Neuronal stem cell (in vitro differentiated cells): ENCODE measurements at regions not wholly inside any gene's neighbourhood (a gene's known extent, or its start where the extent isn't known, plus 50 kb on each side); places are given as distances from the start of the nearest gene placed in this dataset.

Experiments used
- DNase-seq: peaks from one replicate; pipeline ENCODE4 v3.0.0-alpha.2; 2013; ENCODE audit warnings: low spot score
- H2AFZ ChIP-seq: one replicate; pipeline ENCODE4 v1.6.1; 2013; ENCODE audit warnings: mild to moderate bottlenecking, low read length, inconsistent platforms
- H2AK5ac ChIP-seq: 2 replicates; pipeline ENCODE4 v1.6.1; 2013; ENCODE audit warnings: low read depth, mild to moderate bottlenecking, inconsistent platforms, low read length, moderate library complexity, mixed read lengths
- H2BK120ac ChIP-seq: 2 replicates; pipeline ENCODE4 v1.6.1; 2013; ENCODE audit warnings: low read depth, mild to moderate bottlenecking, inconsistent platforms, low read length, moderate library complexity, mixed read lengths
- H2BK12ac ChIP-seq: one replicate; pipeline ENCODE4 v1.6.1; 2013; ENCODE audit warnings: low read length, inconsistent platforms
- H2BK15ac ChIP-seq: 2 replicates; pipeline ENCODE4 v1.6.1; 2013; ENCODE audit warnings: mild to moderate bottlenecking, low read length, inconsistent platforms, mixed read lengths
- H2BK5ac ChIP-seq: one replicate; pipeline ENCODE4 v1.6.1; 2013; ENCODE audit warnings: inconsistent platforms, mild to moderate bottlenecking, low read length, moderate library complexity
- H3K14ac ChIP-seq: one replicate; pipeline ENCODE4 v1.6.1; 2013; ENCODE audit warnings: low read length, inconsistent platforms
- H3K18ac ChIP-seq: 2 replicates; pipeline ENCODE4 v1.6.1; 2013; ENCODE audit warnings: low read length, inconsistent platforms
- H3K23ac ChIP-seq: 2 replicates; pipeline ENCODE4 v1.6.1; 2013; ENCODE audit warnings: low read depth, mild to moderate bottlenecking, mixed read lengths, low read length, inconsistent platforms; ENCODE audit not compliant: poor library complexity
- H3K27ac ChIP-seq: replicated peaks from 3 replicates; pipeline ENCODE4 v1.5.1; 2013; ENCODE audit warnings: low read length, inconsistent platforms
- H3K27me3 ChIP-seq, 3 experiments: 2 replicates each; pipeline ENCODE4 v1.6.1; 2013; ENCODE audit warnings: low read length in 3 of 3, mild to moderate bottlenecking in 2 of 3, inconsistent platforms in 1 of 3, low read depth in 1 of 3, mixed read lengths in 1 of 3, moderate library complexity in 1 of 3; ENCODE audit not compliant: control insufficient read depth in 3 of 3, insufficient read depth in 3 of 3
- H3K36me3 ChIP-seq, 2 donors: replicated peaks in 1 of 2; 2 replicates each; pipeline ENCODE4 v1.6.1; 2013; ENCODE audit warnings: low read length in 2 of 2; ENCODE audit not compliant: control insufficient read depth in 2 of 2, insufficient read depth in 2 of 2
- H3K4ac ChIP-seq: 2 replicates; pipeline ENCODE4 v1.6.1; 2013; ENCODE audit warnings: inconsistent platforms, mild to moderate bottlenecking, low read length, moderate library complexity
- H3K4me1 ChIP-seq, 2 donors: 1 replicate in 1 of 2; 2 replicates in 1 of 2; pipeline ENCODE4 v1.6.1; 2013; ENCODE audit warnings: low read length in 2 of 2, low read depth in 1 of 2; ENCODE audit not compliant: control insufficient read depth in 2 of 2, insufficient read depth in 1 of 2
- H3K4me2 ChIP-seq: one replicate; pipeline ENCODE4 v1.6.1; 2013; ENCODE audit warnings: mild to moderate bottlenecking, low read length, inconsistent platforms; ENCODE audit not compliant: insufficient read depth, poor library complexity, severe bottlenecking
- H3K4me3 ChIP-seq, 2 donors: 2 replicates each; pipeline ENCODE4 v1.5.1; 2013; ENCODE audit warnings: low read length in 2 of 2, mild to moderate bottlenecking in 2 of 2, inconsistent platforms in 1 of 2, moderate library complexity in 1 of 2
- H3K79me1 ChIP-seq: one replicate; pipeline ENCODE4 v1.6.1; 2013; ENCODE audit warnings: low read depth, mild to moderate bottlenecking, inconsistent platforms, low read length, moderate library complexity
- H3K9ac ChIP-seq: one replicate; pipeline ENCODE4 v1.6.1; 2013; ENCODE audit warnings: mild to moderate bottlenecking, low read depth, low read length, inconsistent platforms; ENCODE audit not compliant: poor library complexity
- H3K9me3 ChIP-seq, 2 donors: replicated peaks in 1 of 2; 2 replicates each; pipeline versions ENCODE3 to v1.6.1; 2013; ENCODE audit warnings: low read length in 2 of 2, mild to moderate bottlenecking in 2 of 2, inconsistent platforms in 1 of 2, low read depth in 1 of 2, mixed read lengths in 1 of 2, moderate library complexity in 1 of 2; ENCODE audit not compliant: control insufficient read depth in 2 of 2, insufficient read depth in 1 of 2
- H4K8ac ChIP-seq: one replicate; pipeline ENCODE4 v1.6.1; 2013; ENCODE audit warnings: low read depth, mild to moderate bottlenecking, inconsistent platforms, low read length, moderate library complexity
- H4K91ac ChIP-seq: one replicate; pipeline ENCODE4 v1.6.1; 2013; ENCODE audit warnings: low read length, low read depth, mild to moderate bottlenecking, inconsistent platforms; ENCODE audit not compliant: poor library complexity
- WGBS, 2 donors: extraction: QIAGEN DNeasy Blood & Tissue Kit; methylation state at CpG; one replicate each; pipeline ENCODE4 v1.1.7; 2013; ENCODE audit warnings: missing lambda C conversion rate in 2 of 2, mixed read lengths in 1 of 2; ENCODE audit not compliant: insufficient read length in 2 of 2, insufficient replicate concordance in 1 of 2; ENCODE audit errors: extremely low coverage in 2 of 2; 5-methylcytosine and 5-hydroxymethylcytosine counted together

DNA sequence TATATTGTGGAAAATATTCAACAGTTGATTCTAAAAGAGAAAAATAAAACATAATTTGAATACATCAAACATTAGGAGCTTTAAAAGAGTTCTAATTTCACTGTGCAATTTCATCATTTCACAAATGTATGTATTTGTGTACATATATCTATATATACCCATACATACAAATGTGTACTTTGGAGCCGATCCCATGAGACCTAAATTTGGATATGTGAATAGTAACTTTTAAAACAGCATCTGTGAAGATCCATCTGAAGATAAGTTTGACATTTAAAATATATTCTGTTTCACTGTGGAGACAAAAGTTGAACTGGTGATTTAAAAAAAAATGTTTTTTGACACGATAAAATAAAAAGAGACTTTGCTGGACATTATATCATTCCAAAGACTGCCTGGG lies 374.0 kb downstream of the TMA16 start:
- H3K9ac ChIP-seq, result no peak overlapping the region
- H3K23ac ChIP-seq, result no peak overlapping the region
- H3K4me1 ChIP-seq, result no peaks in the 10 kb centered on the region
- H2AK5ac ChIP-seq, result no peak overlapping the region
- H2BK5ac ChIP-seq, result no peak overlapping the region
- no peak overlapping the region for H4K91ac ChIP-seq
- no peak overlapping the region for H3K4me2 ChIP-seq
- H3K27me3 ChIP-seq, result no peaks in the 10 kb centered on the region
- H2BK12ac ChIP-seq, result no peak overlapping the region
- no peaks in the 10 kb centered on the region for H3K79me1 ChIP-seq
- no peak overlapping the region for H2AFZ ChIP-seq
- H4K8ac ChIP-seq, result no peak overlapping the region
- H3K27ac ChIP-seq, result no peak overlapping the region
- DNase-seq, result no peak
- no peak overlapping the region for H2BK120ac ChIP-seq
- H3K18ac ChIP-seq, result no peak overlapping the region
- no peak overlapping the region for H3K4me3 ChIP-seq
- WGBS, 2 donors, result no CpG with 5 or more reads among the region's 2 CpGs
- no peak overlapping the region for H2BK15ac ChIP-seq
- H3K9me3 ChIP-seq, result no peaks in the 10 kb centered on the region
- H3K36me3 ChIP-seq, result no peaks in the 10 kb centered on the region
- no peak overlapping the region for H3K4ac ChIP-seq
- H3K14ac ChIP-seq, result no peak overlapping the region

DNA sequence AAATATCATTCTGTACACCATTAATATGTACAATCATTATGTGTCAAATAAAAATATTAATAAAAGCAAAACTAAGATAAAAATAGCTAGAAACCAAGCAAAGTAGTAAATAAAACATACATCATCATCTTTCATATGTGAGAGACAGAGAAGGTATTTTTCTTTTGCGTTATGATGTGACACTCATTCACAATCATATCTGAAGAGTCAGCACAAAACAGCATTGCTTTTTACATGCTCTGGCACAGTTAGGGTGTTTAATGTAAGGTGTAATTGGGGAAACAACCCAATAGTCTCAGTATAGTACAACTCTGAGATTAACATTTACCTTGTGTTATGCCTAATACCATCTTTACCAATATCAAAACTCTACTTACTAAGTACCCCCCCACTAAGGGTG lies 376.6 kb downstream of the TMA16 start:
- DNase-seq, result no peak
- Histone ChIP-seq H3K9me3 (no peaks in the 10 kb centered on the region), H2AFZ (no peak overlapping the region), H3K36me3 (no peaks in the 10 kb centered on the region), H3K4me1 (no peaks in the 10 kb centered on the region), H4K8ac (no peak overlapping the region), H4K91ac (no peak overlapping the region), H2BK120ac (no peak overlapping the region), H2BK5ac (no peak overlapping the region), H3K4me2 (no peak overlapping the region), H2BK15ac (no peak overlapping the region), H3K9ac (no peak overlapping the region), H2BK12ac (no peak overlapping the region), H3K4ac (no peak overlapping the region), H3K27ac (no peak overlapping the region), H2AK5ac (no peak overlapping the region), H3K4me3 (no peak overlapping the region), H3K23ac (no peak overlapping the region), H3K27me3 (no peaks in the 10 kb centered on the region), H3K14ac (no peak overlapping the region), H3K79me1 (no peaks in the 10 kb centered on the region), H3K18ac (no peak overlapping the region)
- WGBS, 2 donors, result no CpG with 5 or more reads among the region's 1 CpG

- H3K14ac ChIP-seq, result no peak overlapping the region
- H3K27me3 ChIP-seq, result no peaks in the 10 kb centered on the region
- H4K8ac ChIP-seq, result no peak overlapping the region
- no peak overlapping the region for H2BK120ac ChIP-seq
- H4K91ac ChIP-seq, result no peak overlapping the region
- H3K9ac ChIP-seq, result no peak overlapping the region
- H2BK5ac ChIP-seq, result no peak overlapping the region
- H3K4me2 ChIP-seq, result no peak overlapping the region
- H3K4me1 ChIP-seq, result no peaks in the 10 kb centered on the region
- no peak overlapping the region for H2AK5ac ChIP-seq
- no peak overlapping the region for H3K4ac ChIP-seq
- H3K4me3 ChIP-seq, result no peak overlapping the region
- H3K23ac ChIP-seq, result no peak overlapping the region
- H3K9me3 ChIP-seq, result no peaks in the 10 kb centered on the region
- no peak overlapping the region for H3K18ac ChIP-seq
- H2BK12ac ChIP-seq, result no peak overlapping the region
- no CpG with 5 or more reads among the region's 4 CpGs for WGBS, 2 donors
- H3K79me1 ChIP-seq, result no peaks in the 10 kb centered on the region
- DNase-seq, result no peak
- H3K27ac ChIP-seq, result no peak overlapping the region
- no peak overlapping the region for H2BK15ac ChIP-seq
- no peaks in the 10 kb centered on the region for H3K36me3 ChIP-seq
- no peak overlapping the region for H2AFZ ChIP-seq
Measured at GRCh38 chr4:163875327-163875726, 380.8 kb downstream of the TMA16 start.

GRCh38 chr4:163878336-163879121 lies 384.0 kb downstream of the TMA16 start:
- no CpG with 5 or more reads among the region's 3 CpGs for WGBS, 2 donors
- no peak overlapping the region for H2BK12ac ChIP-seq

More at GRCh38 chr4:163878336-163879121, 384.0 kb downstream of the TMA16 start:
- Histone ChIP-seq H3K18ac (no peak overlapping the region), H3K36me3 (no peaks in the 10 kb centered on the region), H3K79me1 (no peaks in the 10 kb centered on the region), H4K91ac (no peak overlapping the region), H3K14ac (no peak overlapping the region), H3K27me3 (no peaks in the 10 kb centered on the region), H2AK5ac (no peak overlapping the region), H2BK5ac (no peak overlapping the region), H2BK15ac (no peak overlapping the region), H3K4me3 (no peak overlapping the region), H2BK120ac (no peak overlapping the region), H3K9me3 (no peaks in the 10 kb centered on the region), H4K8ac (no peak overlapping the region), H3K27ac (no peak overlapping the region), H3K4ac (no peak overlapping the region), H2AFZ (no peak overlapping the region), H3K4me1 (no peaks in the 10 kb centered on the region), H3K23ac (no peak overlapping the region), H3K9ac (no peak overlapping the region), H3K4me2 (no peak overlapping the region)
- no peak for DNase-seq
